NCI-H345 treated with DMSO at 0.1 percent for 48 hours (cell line): ENCODE measurements at regions not wholly inside any gene's neighbourhood (a gene's known extent, or its start where the extent isn't known, plus 50 kb on each side); places are given as distances from the start of the nearest gene placed in this dataset.

ENCODE experiments used
- DNase-seq: peaks from one replicate; lab custom pipeline; 2025; ENCODE audit not compliant: unreplicated experiment; lab: John Stamatoyannopoulos, UW

DNA sequence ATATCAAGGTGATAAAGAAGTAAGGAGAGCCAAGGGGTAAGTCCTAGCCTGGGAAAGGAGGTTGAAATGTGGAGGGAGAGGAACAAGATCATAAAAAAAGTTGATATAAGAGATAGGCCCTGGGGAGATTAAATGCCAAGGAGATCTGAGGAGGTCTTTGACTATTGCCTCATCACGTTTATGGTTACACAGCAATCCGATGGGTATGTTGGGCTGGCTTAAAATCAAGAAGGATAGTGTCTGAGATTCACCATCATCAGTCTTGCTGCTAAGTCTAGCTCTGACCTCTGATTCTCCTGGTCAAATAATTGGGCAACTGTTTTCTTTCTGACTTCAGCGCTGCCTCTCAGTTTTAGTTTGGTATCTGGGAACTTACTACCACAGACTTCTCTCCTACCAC, 416.3 kb downstream of the GPATCH2 start:
- DNase-seq = no peak

DNA sequence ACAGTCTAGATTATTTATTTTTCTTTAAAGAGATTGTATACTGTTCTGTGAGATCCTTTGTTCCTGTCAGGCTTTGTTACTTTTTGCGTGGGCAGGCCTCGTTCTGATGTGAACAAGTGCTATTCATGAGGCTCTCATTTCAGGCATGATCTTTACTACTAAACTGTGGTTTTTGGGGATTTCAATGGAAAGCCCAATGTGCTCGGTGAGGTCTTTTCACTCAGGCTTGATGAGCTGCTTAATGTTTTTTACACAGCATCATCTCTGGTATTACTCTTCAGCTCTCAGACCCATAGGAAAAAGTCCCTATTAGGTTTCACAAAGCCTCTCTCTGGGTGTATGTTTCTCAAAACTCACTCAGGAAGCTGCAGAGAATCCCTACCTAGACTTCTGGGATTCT, 419.4 kb downstream of the GPATCH2 start:
- DNase-seq = no peak

DNA sequence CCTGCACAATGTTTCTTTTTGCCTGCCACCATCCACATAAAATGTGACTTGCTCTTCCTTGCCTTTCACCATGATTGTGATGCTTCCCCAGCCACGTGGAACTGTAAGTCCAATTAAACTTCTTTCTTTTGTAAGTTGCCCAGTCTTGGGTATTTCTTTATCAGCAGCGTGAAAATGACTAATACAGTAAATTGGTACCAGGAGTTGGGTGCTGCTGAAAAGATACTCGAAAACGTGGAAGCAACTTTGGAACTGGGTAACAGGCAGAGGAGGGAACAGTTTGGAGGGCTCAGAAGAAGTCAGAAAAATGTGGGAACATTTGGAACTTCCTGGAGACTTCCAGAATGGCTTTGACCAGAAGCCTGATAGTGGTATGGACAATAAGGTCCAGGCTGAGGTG, 425.3 kb downstream of the GPATCH2 start:
- DNase-seq = no peak

DNA sequence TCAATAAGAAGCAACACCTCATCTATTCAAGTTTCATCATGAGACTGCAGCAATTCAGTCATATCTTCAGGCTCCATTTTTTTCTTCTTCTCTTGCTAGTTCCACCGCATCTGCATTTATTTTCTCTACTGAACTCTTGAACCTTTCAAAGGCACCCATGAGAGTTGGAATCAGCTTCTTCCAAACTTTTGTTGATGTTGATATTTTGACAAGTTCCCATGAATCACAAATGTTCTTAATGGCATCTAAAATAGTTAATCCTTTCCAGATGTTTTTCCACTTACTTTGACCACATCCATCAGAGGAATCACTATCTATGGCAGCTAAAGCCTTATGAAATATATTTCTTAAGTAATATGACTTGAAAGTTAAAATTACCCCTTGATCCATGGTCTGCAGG, 434.3 kb downstream of the GPATCH2 start:
- DNase-seq = no peak

DNA sequence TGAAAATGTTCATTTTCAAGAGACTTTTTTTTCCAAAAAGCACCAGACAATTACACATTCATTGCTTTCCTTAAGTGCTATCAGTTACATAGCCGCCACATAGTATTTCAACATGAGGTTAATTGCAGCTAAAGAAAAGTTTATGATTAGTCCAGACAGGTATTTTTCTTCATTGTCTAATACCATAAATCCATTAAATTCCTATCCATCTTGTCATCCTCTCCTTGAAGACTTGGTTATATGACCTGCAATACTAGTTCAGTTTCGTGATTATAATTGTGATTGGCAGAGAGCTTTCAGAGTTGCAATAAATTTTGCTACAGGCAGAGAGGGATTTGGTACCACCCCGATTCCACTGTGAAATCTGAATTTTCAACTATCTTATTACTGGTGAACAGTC, 437.7 kb downstream of the GPATCH2 start:
- no peak for DNase-seq

DNA sequence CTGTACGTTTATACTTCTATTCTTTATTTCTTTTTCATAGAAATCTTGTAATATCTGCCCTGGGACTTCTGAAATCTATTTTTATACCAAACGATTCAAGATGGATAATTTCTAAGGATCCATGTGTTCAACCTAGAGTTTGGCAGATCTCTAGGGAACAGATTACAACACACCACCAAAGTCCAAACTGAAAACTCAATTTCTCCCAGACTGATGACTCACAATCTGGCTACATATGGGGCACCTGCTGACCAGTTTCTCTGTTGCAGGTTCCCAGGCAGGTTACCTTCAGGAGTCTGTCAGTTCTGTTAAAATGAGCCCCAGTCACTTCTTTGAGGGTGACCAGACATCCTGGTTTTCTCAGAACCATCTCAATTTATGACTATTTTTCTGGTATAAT, 439.4 kb downstream of the GPATCH2 start:
- DNase-seq = no peak

DNA sequence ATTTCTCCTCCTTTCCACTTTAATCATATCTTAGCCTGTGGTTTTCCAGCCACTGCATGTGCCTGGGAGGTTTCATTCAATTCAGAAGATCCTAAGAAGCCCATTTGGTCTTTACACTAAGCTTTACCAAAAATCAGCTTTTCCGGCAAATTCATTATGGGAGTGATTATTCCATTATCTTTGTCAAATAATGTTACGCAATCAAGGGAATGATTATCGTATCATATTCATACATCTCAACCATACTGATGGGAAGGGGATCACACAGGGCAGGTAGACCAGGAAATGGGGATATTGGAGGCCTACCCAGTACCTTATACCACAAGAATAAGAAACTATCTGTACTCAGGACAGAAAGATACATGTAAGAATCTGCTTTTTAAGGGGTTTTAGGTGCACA, 440.5 kb downstream of the GPATCH2 start:
- DNase-seq = no peak

DNA sequence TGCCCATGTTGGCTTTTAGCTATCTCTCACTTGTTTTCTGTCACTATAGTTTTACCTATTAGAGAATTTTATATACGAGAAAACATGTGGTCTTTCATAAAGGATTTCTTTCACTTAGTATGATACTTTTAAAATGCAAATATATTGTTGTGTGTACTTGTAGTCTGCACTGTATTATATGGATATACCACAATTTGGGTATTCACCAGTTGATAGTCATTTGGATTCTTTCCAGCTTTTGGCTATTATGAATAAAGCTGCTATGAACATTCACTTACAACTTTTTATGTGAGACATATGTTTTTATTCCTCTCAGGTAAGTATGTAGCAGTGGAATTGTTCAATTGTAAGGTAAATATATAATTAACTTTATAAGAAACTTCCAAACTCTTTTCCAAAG, 441.5 kb downstream of the GPATCH2 start:
- no peak for DNase-seq

DNA sequence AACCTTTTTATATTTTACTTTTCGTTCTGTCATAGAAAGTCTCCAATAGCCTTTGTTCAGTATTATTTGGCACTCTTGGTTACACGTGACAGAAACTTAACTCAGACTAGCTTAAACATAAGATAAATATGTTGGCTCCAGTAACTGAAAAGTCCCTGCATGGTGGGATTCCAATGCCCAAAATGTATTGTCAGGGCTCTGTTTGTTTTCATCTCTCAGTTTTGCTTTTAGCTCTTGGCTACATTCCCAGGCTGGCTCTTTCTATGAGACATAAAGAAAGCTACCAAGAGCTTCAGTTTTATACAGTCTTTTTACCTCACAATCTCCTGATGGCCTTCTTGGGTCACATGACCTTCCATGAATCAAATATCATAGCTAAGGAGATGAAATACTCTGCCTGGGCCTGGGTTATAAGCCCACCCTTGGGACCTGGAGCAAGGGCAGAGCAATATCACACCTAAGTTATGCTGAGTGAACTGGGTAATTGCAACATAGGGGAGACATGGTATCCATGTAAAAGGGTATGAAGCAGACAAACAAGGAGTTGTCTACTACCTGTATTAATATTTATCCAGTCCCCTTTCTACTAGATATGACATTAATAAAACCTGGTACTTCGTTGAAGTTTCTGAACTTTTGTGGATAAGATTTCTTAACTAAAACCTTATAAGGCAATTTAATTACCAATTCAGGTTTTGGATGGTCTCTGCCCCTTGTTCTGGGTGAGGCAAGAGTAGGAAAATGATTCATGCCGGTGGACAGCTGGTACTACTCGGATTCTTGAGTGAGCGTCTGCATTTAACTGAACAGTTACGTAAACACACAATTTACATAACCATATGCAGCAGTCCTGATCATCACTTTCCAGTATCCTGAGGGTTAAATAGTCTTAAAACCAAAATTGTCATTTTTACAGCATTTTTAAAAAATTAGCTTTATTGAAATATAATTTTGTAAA, 442.3 kb downstream of the GPATCH2 start:
- DNase-seq = no peak

DNA sequence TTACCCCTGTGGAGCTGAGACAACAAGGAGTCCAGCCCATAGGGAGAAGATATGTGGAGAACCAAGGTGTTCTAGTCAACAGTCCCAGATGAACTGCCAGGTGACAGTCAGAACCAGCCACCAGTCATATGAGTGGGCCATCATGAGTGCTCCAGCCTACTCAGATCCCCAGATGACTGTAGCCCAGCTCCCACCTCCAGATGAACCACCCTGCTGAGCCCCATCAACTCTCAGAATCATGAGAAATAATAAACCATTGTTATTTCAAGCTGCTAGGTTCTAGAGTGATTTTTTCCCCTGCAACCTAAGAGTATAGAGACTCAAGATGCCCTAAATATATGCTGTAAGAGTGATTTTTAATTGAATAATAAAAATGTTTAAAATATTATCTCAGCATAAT, 444.2 kb downstream of the GPATCH2 start:
- DNase-seq = no peak

DNA sequence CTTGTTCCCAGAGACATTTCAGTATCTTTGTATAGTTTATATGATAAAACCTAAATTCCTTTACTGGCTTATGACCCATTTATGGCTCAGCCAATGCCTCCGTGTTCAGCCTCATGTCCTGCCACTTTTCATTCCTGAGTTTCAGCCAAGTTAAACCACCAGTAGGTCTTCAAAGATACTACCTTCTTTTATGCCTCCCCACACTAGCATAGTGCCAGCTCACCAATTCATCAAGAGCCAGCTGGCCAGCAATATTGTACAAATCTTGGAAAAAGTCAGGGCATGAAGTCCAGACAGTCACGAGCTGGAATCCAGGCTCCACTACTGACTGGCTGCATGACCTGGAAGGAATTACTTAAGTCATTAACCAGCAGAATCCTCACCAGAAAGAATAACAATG, 446.0 kb downstream of the GPATCH2 start:
- no peak for DNase-seq

DNA sequence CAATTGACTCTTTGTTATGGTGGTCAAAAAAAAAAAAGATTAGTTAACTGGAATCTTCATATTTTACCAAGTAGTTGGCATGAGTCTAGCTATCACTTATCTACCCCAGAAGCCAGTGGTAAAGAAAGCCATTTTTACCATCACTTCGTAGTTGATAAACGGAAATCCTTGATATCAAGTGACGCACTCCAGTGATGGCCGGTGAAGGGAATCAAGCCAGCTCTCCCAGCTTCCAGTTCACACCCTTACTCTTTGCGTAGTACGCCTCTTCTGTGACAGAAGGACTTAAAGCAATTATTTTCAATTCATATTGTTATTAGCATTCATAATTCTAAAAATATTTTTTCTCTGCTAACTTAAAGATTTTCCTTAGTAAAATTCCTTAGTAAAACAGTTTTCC, 447.9 kb downstream of the GPATCH2 start:
- no peak for DNase-seq

DNA sequence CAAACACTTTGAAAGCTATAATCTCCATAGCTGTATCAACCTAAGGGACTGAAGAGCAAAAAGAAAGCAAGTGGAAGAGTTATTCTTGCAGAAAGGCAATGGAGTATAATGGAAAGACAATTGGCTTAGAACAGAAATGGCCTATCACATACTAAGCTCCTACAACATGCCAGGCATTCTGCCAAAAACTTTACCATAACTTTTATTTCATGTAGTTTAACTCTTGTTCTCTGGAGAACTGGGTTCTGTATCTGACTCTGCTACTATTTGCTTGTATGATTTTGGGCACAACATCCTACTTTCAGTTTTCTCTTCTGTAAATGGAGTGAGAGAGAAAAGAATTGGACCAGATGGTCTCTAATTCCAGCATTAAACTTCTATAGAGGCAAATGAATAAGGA, 449.1 kb downstream of the GPATCH2 start:
- no peak for DNase-seq

DNA sequence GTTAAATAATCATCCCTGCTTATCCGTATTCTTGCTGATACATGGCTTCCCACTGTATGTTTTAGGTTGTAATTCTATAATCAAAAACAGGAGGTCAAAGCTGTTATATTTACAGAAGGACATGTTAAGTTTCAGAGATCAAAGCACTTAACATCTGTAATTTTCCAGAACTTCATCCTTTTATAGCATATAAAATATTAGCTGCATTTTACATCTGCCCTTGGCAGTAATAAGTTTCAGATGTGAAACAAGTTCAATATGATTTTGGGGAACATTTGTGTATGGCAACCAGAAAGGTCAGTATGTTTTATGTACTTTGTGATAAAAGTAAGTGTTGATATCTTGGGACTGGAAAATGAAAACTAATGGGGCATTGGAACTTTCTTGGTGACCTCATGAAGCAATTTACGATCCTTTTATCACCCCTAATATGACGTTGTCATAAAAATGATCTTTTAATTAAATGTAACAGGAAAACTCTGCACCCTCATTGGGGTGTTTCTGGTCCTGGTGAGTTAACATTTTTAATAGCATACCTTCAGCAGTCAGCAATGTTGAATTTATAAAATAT, 449.6 kb downstream of the GPATCH2 start:
- DNase-seq = no peak

DNA sequence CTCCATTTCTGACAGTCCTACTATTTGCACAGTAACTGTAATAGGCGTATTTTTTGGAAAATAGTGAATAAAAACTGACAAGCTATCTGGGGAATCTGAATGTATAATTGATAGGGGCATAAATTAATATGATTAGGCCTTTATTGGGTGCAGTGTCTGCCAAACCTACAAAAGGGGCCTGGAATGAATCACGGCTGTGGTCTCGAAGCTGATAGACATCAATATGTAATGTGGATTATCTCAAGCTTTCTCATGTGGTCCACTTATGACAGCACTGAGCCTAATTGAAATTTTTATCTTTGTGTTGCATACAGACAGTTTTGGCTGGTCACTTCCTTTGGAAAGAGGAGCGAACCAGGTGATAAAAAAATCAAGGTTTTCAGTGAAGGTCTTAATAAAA, 450.4 kb downstream of the GPATCH2 start:
- no peak for DNase-seq

DNA sequence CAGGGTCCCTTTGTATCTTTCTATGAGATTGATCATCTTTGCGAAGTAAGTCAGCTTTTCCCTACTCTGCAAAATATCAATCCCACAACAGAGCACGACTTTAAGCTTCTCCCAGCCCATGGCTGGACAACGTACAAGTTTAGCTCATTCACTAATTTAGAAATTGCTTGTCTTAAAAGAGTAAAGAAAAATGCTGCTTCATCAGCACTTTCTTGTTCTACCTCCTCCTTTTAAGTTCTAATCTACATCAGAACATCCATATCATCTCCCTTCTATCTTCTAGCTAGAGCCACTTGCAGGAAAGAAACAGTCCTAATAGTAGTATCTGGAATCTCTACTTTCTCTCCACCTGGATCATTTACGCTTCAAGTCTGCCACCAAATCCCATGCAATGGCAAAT, 441.2 kb upstream of the ESRRG start:
- DNase-seq = no peak

DNA sequence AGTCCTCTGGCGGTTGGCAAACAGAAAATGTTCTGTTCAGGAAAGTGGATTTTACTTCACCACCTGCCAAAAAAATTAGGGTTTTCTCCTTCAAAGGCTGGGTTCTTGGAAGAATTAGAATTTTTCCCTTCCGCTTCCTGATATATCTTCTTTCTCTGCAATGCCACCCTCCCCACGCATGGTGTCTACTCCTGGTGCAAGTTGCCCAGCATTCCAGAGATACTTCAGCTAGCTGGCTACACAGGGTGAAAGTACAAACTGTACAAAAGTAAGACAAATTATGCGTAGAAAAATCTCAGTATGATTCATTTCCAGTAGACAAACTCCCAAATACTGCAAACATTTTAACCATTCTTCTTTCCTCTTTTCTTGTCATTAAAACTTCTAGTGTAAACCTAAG, 430.1 kb upstream of the ESRRG start:
- no peak for DNase-seq

DNA sequence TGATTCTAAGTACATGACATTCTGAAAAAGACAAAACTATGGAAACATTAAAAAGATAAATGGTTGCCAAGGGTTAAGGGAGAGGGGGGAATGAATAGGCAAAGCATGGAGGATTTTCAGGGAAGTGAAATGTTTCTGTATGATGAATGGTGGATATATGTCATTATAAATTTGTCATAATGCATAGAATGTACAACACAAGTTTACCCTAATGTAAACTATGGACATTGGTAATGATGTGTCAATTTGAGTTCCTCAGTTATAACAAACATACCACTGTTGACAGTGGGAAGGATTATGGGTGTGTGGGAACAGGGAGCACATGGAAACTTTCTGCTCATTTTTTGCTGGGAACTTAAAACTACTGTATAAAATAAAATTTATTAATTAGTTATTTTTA, 427.1 kb upstream of the ESRRG start:
- DNase-seq = no peak

DNA sequence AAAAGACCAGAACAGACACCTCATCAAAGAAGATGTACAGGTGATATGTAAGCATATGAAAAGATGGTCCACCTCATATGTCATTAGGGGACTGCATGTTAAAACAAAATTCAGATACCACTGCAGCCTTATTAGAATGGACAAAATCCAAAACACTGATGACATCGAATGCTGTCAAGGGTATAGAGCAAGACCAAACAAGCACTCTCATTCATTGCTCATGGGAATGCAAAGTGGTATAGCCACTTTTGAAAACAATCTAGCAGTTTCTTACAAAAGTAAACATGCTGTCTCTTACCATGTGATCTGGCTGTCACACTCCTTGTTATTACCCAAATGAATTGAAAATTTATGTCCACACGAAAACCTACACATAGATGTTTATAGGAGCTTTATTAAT, 426.6 kb upstream of the ESRRG start:
- DNase-seq = no peak

DNA sequence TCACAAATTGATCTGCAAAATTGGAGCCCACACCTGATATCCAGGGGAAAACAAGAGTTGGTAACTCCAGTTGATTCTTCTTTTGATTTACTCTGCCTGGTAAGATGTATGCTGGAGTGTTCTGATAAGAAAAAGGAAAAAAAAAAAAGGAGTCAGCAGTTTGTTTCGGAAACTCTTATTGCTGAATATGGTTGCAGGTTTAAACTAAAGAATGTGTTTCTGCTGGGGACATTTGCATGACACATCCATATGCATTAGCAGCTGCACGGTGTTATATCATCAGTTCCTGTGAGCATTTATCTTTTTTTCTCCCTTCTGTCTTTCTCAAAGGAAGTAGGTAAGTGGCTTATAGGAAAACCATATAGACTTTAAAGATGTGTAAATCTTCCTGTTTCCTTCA, 418.5 kb upstream of the ESRRG start:
- DNase-seq = no peak

DNA sequence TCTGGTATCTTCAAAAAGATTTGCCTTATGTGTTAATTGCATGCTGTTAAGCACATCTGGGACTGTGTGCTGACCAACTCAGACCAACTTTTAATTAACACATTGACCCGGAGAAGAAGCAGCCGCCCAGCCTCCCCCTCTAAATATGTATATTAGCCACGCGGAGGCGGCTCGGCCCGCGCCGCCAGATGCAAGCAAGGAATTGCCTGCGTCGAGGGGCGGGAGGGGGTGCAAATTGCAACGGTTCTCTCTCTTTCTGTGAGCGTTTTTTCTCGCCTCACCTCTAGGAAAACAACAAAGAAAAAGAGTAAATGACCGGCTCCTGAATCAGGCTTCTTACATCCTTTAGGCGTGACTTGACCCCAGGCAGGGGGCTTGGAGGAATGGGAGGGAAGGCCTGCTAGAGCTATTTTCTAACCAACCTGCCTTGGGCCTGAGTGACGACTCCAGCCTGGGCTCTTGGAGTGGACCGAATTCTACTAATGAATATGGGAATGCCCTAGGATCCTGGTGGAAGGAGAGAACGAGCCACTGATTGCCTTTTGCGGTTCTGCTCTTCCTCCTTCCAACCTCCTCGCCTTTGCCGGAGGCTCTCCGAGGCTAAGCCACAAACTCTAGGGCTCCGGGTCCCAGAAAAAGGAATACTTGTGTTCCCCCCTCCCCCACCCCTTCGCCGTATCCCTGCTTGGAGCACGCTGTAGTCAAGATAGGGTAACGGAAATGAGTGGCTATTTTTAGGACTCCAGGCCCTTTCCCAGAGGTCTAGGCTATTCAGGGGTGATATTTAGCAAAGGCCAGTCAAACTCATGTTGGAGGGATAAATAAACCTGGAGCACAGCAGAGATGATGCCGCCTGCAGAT, 417.0 kb upstream of the ESRRG start:
- DNase-seq = no peak

DNA sequence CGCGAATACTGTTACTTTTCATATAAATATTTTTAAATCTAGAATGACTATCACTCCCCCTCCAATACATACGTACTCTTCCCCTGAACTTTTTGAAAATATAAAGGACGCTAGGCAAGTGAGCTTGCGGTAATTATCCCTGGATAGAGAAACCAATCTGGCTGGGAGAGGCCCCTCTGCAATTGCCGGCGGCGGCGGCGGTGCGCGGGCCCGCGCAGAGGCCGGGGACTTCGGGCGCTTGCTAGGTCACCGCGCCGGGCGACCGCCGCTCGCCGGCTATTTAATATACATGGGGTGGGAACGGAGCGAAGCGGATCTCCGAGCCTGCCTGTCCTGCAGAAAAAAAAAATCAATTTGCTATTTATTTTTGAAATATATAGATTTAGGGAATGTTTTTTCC, 416.3 kb upstream of the ESRRG start:
- no peak for DNase-seq
